ENCODE measurements at regions not wholly inside any gene's neighbourhood (a gene's known extent, or its start where the extent isn't known, plus 50 kb on each side); places are given as distances from the start of the nearest gene placed in this dataset.
"Not testable (repeated sequence)": the region's sequence is repeated elsewhere in the genome, so short reads cannot be mapped to it uniquely, and the experiment has no call there.

DNA sequence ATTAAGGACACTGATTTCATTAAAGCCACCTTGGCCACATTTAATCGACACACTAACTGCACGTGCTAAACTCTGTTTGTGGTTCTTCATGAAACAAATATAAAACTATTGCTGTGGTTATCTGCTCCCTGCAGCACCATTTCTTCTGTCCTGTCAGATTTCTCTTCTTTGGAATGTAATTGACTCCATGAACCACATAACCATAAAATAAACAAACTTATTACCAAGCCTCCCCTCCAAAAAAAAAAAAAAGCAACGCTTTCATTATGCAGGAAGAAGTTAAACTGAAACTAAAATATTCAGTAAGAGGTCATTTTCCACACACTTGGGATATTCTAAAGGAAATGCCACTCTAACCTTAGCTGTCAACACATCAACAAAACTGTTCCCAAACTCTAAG is 319.1 kb upstream of the NT5E start:
- no peaks in the 10 kb centered on the region for H3K36me3 ChIP-seq (ENCODE audit: insufficient read depth, low read length)
- H3K27ac ChIP-seq (ENCODE audit: low read depth, low read length, poor library complexity, severe bottlenecking), result no peak overlapping the region
- no peaks in the 10 kb centered on the region for H3K4me1 ChIP-seq (ENCODE audit: insufficient read depth, low read length, severe bottlenecking)
- no peaks in the 10 kb centered on the region for H3K79me2 ChIP-seq (ENCODE audit: insufficient read depth, low read length)
- no peaks in the 10 kb centered on the region for H3K9me3 ChIP-seq (ENCODE audit: low read length)
- no peaks in the 10 kb centered on the region for H3K27me3 ChIP-seq (ENCODE audit: insufficient read depth, low read length)
- no peak overlapping the region for H3K4me3 ChIP-seq (ENCODE audit: low read depth, low read length, poor library complexity, severe bottlenecking)
- TF ChIP-seq EZH2 (IDR thresholded peaks at IDR 0.05; ENCODE audit: borderline replicate concordance, low read length), result no peak
- TF ChIP-seq, protein P1, sequence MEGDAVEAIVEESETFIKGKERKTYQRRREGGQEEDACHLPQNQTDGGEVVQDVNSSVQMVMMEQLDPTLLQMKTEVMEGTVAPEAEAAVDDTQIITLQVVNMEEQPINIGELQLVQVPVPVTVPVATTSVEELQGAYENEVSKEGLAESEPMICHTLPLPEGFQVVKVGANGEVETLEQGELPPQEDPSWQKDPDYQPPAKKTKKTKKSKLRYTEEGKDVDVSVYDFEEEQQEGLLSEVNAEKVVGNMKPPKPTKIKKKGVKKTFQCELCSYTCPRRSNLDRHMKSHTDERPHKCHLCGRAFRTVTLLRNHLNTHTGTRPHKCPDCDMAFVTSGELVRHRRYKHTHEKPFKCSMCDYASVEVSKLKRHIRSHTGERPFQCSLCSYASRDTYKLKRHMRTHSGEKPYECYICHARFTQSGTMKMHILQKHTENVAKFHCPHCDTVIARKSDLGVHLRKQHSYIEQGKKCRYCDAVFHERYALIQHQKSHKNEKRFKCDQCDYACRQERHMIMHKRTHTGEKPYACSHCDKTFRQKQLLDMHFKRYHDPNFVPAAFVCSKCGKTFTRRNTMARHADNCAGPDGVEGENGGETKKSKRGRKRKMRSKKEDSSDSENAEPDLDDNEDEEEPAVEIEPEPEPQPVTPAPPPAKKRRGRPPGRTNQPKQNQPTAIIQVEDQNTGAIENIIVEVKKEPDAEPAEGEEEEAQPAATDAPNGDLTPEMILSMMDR (IDR thresholded peaks at IDR 0.05; ENCODE audit: low read length), result no peak
- no peaks in the 10 kb centered on the region for H3F3A ChIP-seq (ENCODE audit: insufficient read depth, low read length)
- no peak overlapping the region for H2AFZ ChIP-seq (ENCODE audit: low read length)
- no peaks in the 10 kb centered on the region for H3K9me2 ChIP-seq (ENCODE audit: low read depth, low read length)
- H3K4me2 ChIP-seq (ENCODE audit: low read length), result no peak overlapping the region
- no peak overlapping the region for H3K9ac ChIP-seq (ENCODE audit: low read length)
- H4K20me1 ChIP-seq (ENCODE audit: insufficient read depth, low read length), result no peaks in the 10 kb centered on the region

DNA sequence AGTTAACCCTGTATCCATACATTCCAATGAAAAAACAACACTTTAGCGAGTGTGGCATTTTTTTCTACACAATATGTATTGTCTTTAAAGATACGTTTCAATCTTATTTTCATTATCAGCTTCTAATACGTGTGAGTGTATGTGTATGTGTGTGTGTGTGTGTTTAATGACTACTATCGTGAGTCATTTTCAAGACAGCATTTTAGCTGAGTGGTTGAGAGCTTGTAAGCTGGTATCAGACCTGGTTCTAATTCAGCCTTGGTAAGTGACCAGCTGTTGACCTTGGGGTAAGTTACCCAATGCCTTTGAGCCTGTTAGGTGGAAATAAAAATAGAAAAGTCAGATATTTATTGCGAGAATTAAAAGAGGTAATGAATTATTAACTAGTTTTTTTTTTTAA is 320.0 kb upstream of the NT5E start:
- H3K36me3 ChIP-seq (ENCODE audit: insufficient read depth, low read length), result no peaks in the 10 kb centered on the region
- no peaks in the 10 kb centered on the region for H3K27me3 ChIP-seq (ENCODE audit: insufficient read depth, low read length)
- H4K20me1 ChIP-seq (ENCODE audit: insufficient read depth, low read length), result no peaks in the 10 kb centered on the region
- H3F3A ChIP-seq (ENCODE audit: insufficient read depth, low read length), result no peaks in the 10 kb centered on the region
- H2AFZ ChIP-seq (ENCODE audit: low read length), result no peak overlapping the region
- no peak overlapping the region for H3K9ac ChIP-seq (ENCODE audit: low read length)
- H3K79me2 ChIP-seq (ENCODE audit: insufficient read depth, low read length), result no peaks in the 10 kb centered on the region
- H3K4me2 ChIP-seq (ENCODE audit: low read length), result no peak overlapping the region
- no peak overlapping the region for H3K27ac ChIP-seq (ENCODE audit: low read depth, low read length, poor library complexity, severe bottlenecking)
- H3K4me3 ChIP-seq (ENCODE audit: low read depth, low read length, poor library complexity, severe bottlenecking), result no peak overlapping the region
- H3K9me3 ChIP-seq (ENCODE audit: low read length), result no peaks in the 10 kb centered on the region
- TF ChIP-seq, protein P1 (IDR thresholded peaks at IDR 0.05; ENCODE audit: low read length), result no peak
- no peak for TF ChIP-seq EZH2 (IDR thresholded peaks at IDR 0.05; ENCODE audit: borderline replicate concordance, low read length)
- H3K4me1 ChIP-seq (ENCODE audit: insufficient read depth, low read length, severe bottlenecking), result no peaks in the 10 kb centered on the region
- H3K9me2 ChIP-seq (ENCODE audit: low read depth, low read length), result no peaks in the 10 kb centered on the region

DNA sequence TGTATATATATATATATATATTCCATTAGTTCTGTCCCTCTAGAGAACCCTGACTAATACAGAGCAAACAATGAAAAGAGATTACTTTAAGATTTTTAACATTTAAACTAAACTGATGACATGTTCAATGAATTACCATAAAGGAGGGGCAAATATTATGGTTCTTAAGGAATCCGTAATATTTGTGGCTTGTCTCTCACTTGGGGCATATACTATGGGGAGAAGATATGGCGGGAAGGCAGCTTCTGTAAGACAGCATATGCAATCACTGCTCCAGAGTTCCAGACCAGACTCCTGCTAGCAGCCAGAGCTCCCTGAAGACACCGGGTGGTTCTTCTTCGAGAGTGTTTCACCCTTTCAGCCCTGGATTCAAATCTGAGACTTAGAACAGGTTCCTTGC is 321.1 kb upstream of the NT5E start:
- no peak overlapping the region for H3K4me2 ChIP-seq (ENCODE audit: low read length)
- H3K4me1 ChIP-seq (ENCODE audit: insufficient read depth, low read length, severe bottlenecking), result no peaks in the 10 kb centered on the region
- no peaks in the 10 kb centered on the region for H3K27me3 ChIP-seq (ENCODE audit: insufficient read depth, low read length)
- no peak overlapping the region for H3K9ac ChIP-seq (ENCODE audit: low read length)
- no peaks in the 10 kb centered on the region for H3K36me3 ChIP-seq (ENCODE audit: insufficient read depth, low read length)
- no peaks in the 10 kb centered on the region for H3K79me2 ChIP-seq (ENCODE audit: insufficient read depth, low read length)
- no peak overlapping the region for H3K4me3 ChIP-seq (ENCODE audit: low read depth, low read length, poor library complexity, severe bottlenecking)
- TF ChIP-seq, protein P1 (IDR thresholded peaks at IDR 0.05; ENCODE audit: low read length), result no peak
- TF ChIP-seq EZH2 (IDR thresholded peaks at IDR 0.05; ENCODE audit: borderline replicate concordance, low read length), result no peak
- no peaks in the 10 kb centered on the region for H3F3A ChIP-seq (ENCODE audit: insufficient read depth, low read length)
- H3K27ac ChIP-seq (ENCODE audit: low read depth, low read length, poor library complexity, severe bottlenecking), result no peak overlapping the region
- no peaks in the 10 kb centered on the region for H3K9me3 ChIP-seq (ENCODE audit: low read length)
- no peaks in the 10 kb centered on the region for H3K9me2 ChIP-seq (ENCODE audit: low read depth, low read length)
- no peak overlapping the region for H2AFZ ChIP-seq (ENCODE audit: low read length)
- no peaks in the 10 kb centered on the region for H4K20me1 ChIP-seq (ENCODE audit: insufficient read depth, low read length)

DNA sequence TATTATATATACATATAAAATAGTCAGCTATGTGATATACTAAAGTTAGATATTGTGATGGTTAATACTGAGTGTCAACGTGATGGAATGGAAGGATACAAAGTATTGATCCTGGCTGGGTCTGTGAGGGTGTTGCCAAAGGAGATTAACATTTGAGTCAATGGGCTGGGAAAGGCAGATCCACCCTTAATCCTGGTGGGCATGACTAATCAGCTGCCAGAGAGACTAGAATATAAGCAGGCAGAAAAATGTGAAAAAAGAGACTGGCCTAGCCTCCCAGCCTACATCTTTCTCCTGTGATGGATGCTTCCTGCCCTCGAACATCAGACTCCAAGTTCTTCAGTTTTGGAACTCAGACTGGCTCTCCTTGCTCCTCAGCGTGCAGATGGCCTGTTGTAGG is 321.6 kb upstream of the NT5E start:
- H3K9me3 ChIP-seq (ENCODE audit: low read length); H3K4me3 ChIP-seq (ENCODE audit: low read depth, low read length, poor library complexity, severe bottlenecking); H4K20me1 ChIP-seq (ENCODE audit: insufficient read depth, low read length); H3K4me2 ChIP-seq (ENCODE audit: low read length); H2AFZ ChIP-seq (ENCODE audit: low read length); H3K9me2 ChIP-seq (ENCODE audit: low read depth, low read length); H3F3A ChIP-seq (ENCODE audit: insufficient read depth, low read length); H3K27me3 ChIP-seq (ENCODE audit: insufficient read depth, low read length); H3K9ac ChIP-seq (ENCODE audit: low read length); H3K36me3 ChIP-seq (ENCODE audit: insufficient read depth, low read length); H3K27ac ChIP-seq (ENCODE audit: low read depth, low read length, poor library complexity, severe bottlenecking); H3K4me1 ChIP-seq (ENCODE audit: insufficient read depth, low read length, severe bottlenecking); H3K79me2 ChIP-seq (ENCODE audit: insufficient read depth, low read length): not testable (repeated sequence)
